Stomach (tissue), 8 donors: ENCODE measurements at regions not wholly inside any gene's neighbourhood (a gene's known extent, or its start where the extent isn't known, plus 50 kb on each side); places are given as distances from the start of the nearest gene placed in this dataset.

Experiments used
- DNase-seq, 2 donors: peaks; one replicate each; pipeline versions ENCODE4 v3.0.0 to v3.0.0-alpha.2; 2013 to 2019
- H3K27ac ChIP-seq, 5 donors: fragments of 200-600 bp in 4 of 5; sonication (generic) in 4 of 5; one replicate each; pipeline ENCODE4 v1.5.1; 2013 to 2019; ENCODE audit warnings: mild to moderate bottlenecking in 1 of 5, moderate library complexity in 1 of 5
- H3K27me3 ChIP-seq, 3 donors: fragments of 200-600 bp; sonication (generic); one replicate each; pipeline ENCODE4 v1.5.1; 2017 to 2019; ENCODE audit warnings: mixed run types in 1 of 3
- H3K36me3 ChIP-seq, 4 donors: fragments of 200-600 bp; sonication (generic); 1 replicate in 3 of 4; 2 replicates in 1 of 4; pipeline ENCODE4 v1.5.1; 2016 to 2019
- H3K4me1 ChIP-seq, 4 donors: fragments of 200-600 bp; sonication (generic); one replicate each; pipeline ENCODE4 v1.5.1; 2016 to 2019
- H3K4me3 ChIP-seq, 4 donors: fragments of 200-600 bp; sonication (generic) in 3 of 4; one replicate each; pipeline ENCODE4 v1.5.1; 2016 to 2019; ENCODE audit warnings: mild to moderate bottlenecking in 1 of 4
- H3K9me3 ChIP-seq, 4 donors: fragments of 200-600 bp; sonication (generic); one replicate each; pipeline ENCODE4 v1.5.1; 2016 to 2019
- CTCF ChIP-seq, 7 experiments: fragments of 450-650 bp in 4 of 7; fragments of 200-600 bp in 3 of 7; sonication (generic) in 3 of 7; IDR thresholded peaks; one replicate each; pipeline ENCODE4 v1.5.1; 2016 to 2019; ENCODE audit warnings: antibody characterized with exemption in 7 of 7, control low read depth in 2 of 7, mild to moderate bottlenecking in 1 of 7
- EP300 ChIP-seq: sonication (generic); formaldehyde crosslinking; IDR thresholded peaks from one replicate; pipeline ENCODE4 v1.6.1; 2017; ENCODE audit warnings: antibody characterized with exemption
- POLR2A ChIP-seq, 4 donors: fragments of 450-650 bp; IDR thresholded peaks; one replicate each; pipeline ENCODE4 v1.6.1; 2016; ENCODE audit warnings: antibody characterized with exemption in 4 of 4, control low read depth in 2 of 4, mild to moderate bottlenecking in 1 of 4, moderate library complexity in 1 of 4
- POLR2AphosphoS5 ChIP-seq, 3 donors: sonication (generic); formaldehyde crosslinking; IDR thresholded peaks; one replicate each; pipeline ENCODE4 v1.6.1; 2016; ENCODE audit warnings: antibody characterized with exemption in 3 of 3
- WGBS, 5 donors: extraction: QIAGEN DNeasy Blood & Tissue Kit in 3 of 5; methylation state at CpG; one replicate each; pipeline versions ENCODE4 v1.1.5 to v1.1.7; 2013 to 2018; 5-methylcytosine and 5-hydroxymethylcytosine counted together
- intact Hi-C: fragments of 100-400 bp; cut with DNase I; formaldehyde crosslinking; loops from one replicate; pipeline ENCODE4 v1.15.1; 2023; ENCODE audit warnings: low total_unique reads
- donor health status: healthy with polysubstance abuse.
- donor health status: Bipolar disorder and iron deficiency.
- donor health status: healthy.

DNA sequence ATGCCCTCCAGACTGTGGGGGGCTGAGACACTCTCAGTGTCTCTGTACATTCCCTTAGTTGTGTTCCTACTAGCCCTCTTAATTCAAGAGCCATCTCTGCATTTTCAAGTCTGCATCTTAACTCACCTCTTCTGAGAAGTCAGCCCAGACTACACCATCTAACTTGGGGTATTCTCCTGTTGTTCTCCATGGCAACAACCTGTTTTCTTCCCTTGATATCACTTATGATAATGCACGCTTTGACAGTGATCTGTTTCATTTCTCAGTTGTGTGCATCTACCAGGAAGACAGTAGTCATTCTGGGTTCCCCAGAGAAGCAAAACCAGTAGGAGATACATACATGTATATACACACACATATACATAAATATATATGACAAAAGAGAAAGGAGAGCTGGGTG, 707.3 kb upstream of the IGFBP3 start:
- Histone ChIP-seq H3K4me1 (no peaks in the 10 kb centered on the region), H3K36me3 (no peaks in the 10 kb centered on the region), H3K27ac (no peak overlapping the region), H3K9me3 (no peaks in the 10 kb centered on the region), H3K4me3 (no peak overlapping the region), H3K27me3 (no peaks in the 10 kb centered on the region)
- intact Hi-C loops, result no loop called here
- WGBS, 5 donors, result 82 to 97% (median 90%) methylated on average over 1 of the region's 1 CpG
- no peak for DNase-seq
- no peak for TF ChIP-seq POLR2A (IDR thresholded peaks at IDR 0.05)
- TF ChIP-seq POLR2AphosphoS5 (IDR thresholded peaks at IDR 0.05), result no peak
- TF ChIP-seq EP300, result no peak
- no peak for TF ChIP-seq CTCF (IDR thresholded peaks at IDR 0.05)

DNA sequence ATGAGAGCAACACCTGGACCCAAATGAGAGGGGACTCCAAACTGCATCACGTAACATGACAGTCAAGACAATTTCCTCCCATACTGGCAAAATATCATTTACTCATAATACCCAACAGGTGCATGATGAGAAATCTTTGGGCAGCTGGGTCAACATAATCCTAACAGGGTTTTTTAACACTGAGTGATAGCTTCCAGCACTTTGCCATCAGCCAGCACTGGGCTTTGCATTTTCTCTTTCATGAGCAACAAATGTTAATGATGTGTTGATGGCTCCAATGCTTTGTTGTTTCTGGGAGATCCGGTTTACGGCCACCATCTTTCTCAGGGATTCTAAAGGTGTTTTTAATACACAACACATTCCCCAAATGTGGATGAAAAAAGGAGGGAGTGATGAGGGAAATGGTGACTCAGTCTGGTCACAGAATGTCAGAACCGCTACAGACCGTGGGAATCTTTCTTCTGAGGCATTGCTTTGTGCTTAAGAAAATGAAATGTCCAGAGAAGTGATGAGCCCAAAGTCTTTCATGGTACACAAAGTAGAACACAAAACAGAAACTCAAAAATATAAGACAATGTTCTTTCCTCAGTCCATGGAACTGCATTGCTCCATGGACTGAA, 705.7 kb upstream of the IGFBP3 start:
- H3K36me3 ChIP-seq, result no peaks in the 10 kb centered on the region

DNA sequence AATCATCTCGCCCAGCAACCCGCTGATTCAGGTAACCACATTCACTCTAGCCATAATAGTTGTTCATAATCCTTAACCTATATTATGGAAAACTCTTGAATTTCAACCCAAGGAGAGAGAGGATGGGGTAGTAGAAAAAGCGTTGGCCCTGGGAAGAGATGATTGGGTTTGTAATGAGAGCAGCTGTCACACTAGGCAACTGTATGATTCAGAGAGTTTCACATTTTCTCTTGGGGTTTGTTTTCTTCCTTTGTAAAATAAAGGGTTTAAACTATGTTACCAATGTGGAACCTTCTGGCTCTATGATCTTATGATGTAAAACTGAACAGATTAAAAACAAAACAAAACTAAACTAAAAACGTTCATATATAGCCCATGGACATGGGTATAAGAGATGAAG, 705.2 kb upstream of the IGFBP3 start:
- intact Hi-C loops, result no loop called here
- H3K9me3 ChIP-seq, result no peaks in the 10 kb centered on the region
- H3K27me3 ChIP-seq, result no peaks in the 10 kb centered on the region
- TF ChIP-seq EP300, result no peak
- TF ChIP-seq CTCF (IDR thresholded peaks at IDR 0.05), result no peak
- TF ChIP-seq POLR2AphosphoS5 (IDR thresholded peaks at IDR 0.05), result no peak
- no peak for TF ChIP-seq POLR2A (IDR thresholded peaks at IDR 0.05)
- 73 to 88% (median 87%) methylated on average over 4 of the region's 4 CpGs for WGBS, 5 donors
- no peaks in the 10 kb centered on the region for H3K36me3 ChIP-seq
- no peaks in the 10 kb centered on the region for H3K4me1 ChIP-seq
- no peak overlapping the region for H3K4me3 ChIP-seq
- DNase-seq, result no peak
- H3K27ac ChIP-seq, result no peak overlapping the region

More for the DNA sequence above, 705.7 kb upstream of the IGFBP3 start:
- no peak for DNase-seq
- H3K4me1 ChIP-seq, result no peaks in the 10 kb centered on the region
- H3K4me3 ChIP-seq, result no peak overlapping the region
- intact Hi-C loops, result no loop called here
- no peaks in the 10 kb centered on the region for H3K27me3 ChIP-seq
- WGBS, 5 donors, result 81 to 87% (median 83%) methylated on average over 5 of the region's 5 CpGs
- no peak overlapping the region for H3K27ac ChIP-seq
- H3K9me3 ChIP-seq, result no peaks in the 10 kb centered on the region
- no peak for TF ChIP-seq POLR2A (IDR thresholded peaks at IDR 0.05)
- TF ChIP-seq POLR2AphosphoS5 (IDR thresholded peaks at IDR 0.05), result no peak
- TF ChIP-seq CTCF (IDR thresholded peaks at IDR 0.05), result no peak
- no peak for TF ChIP-seq EP300

- Histone ChIP-seq H3K4me1 (peaks cover 0 to 1% (median 0%) of the 10 kb centered on the region in 4 donors), H3K27me3 (no peaks in the 10 kb centered on the region)
These were observed 704.0 kb upstream of the IGFBP3 start for GRCh38 chr7:46625032-46625431.

More at GRCh38 chr7:46625032-46625431, 704.0 kb upstream of the IGFBP3 start:
- Histone ChIP-seq H3K36me3 (no peaks in the 10 kb centered on the region), H3K27ac (no peak overlapping the region), H3K4me3 (no peak overlapping the region), H3K9me3 (no peaks in the 10 kb centered on the region)
- TF ChIP-seq EP300 (no peak), POLR2A (IDR thresholded peaks at IDR 0.05) (no peak), CTCF (IDR thresholded peaks at IDR 0.05) (no peak), POLR2AphosphoS5 (IDR thresholded peaks at IDR 0.05) (no peak)
- 41 to 89% (median 77%) methylated on average over 2 of the region's 2 CpGs for WGBS, 5 donors
- intact Hi-C loops, result no loop called here
- DNase-seq, result no peak
